Astrocyte (in vitro differentiated cells and primary cell): ENCODE measurements at regions not wholly inside any gene's neighbourhood (a gene's known extent, or its start where the extent isn't known, plus 50 kb on each side); places are given as distances from the start of the nearest gene placed in this dataset.

Source experiments
- DNase-seq: peaks from one replicate; pipeline ENCODE4 v3.0.0-alpha.2; 2010; ENCODE audit warnings: low read depth
- FAIRE-seq: peaks from 2 replicates; lab custom pipeline; 2011; peaks lifted over from hg19 to GRCh38; lab: Jason Lieb, UNC
- H2AFZ ChIP-seq: 2 replicates; pipeline ENCODE4 v1.6.0; 2012; ENCODE audit warnings: low read depth, low read length, inconsistent platforms
- H3K27ac ChIP-seq: 2 replicates; pipeline ENCODE4 v1.5.1; 2011; ENCODE audit warnings: low read depth, low read length, inconsistent platforms
- H3K27me3 ChIP-seq: 2 replicates; pipeline ENCODE4 v1.6.0; 2011; ENCODE audit warnings: low read length, inconsistent platforms; ENCODE audit not compliant: insufficient read depth
- H3K36me3 ChIP-seq: 2 replicates; pipeline ENCODE4 v1.5.1; 2011; ENCODE audit warnings: low read length, inconsistent platforms; ENCODE audit not compliant: insufficient read depth
- H3K4me1 ChIP-seq: 2 replicates; pipeline ENCODE4 v1.5.1; 2011; ENCODE audit warnings: low read length, inconsistent platforms; ENCODE audit not compliant: insufficient read depth
- H3K4me2 ChIP-seq: 2 replicates; pipeline ENCODE4 v1.6.0; 2012; ENCODE audit warnings: low read length, inconsistent platforms
- H3K4me3 ChIP-seq: 2 replicates; pipeline ENCODE4 v1.5.1; 2011; ENCODE audit warnings: low read depth, mild to moderate bottlenecking, low read length, inconsistent platforms; ENCODE audit not compliant: insufficient read depth
- H3K79me2 ChIP-seq: 2 replicates; pipeline ENCODE4 v1.6.0; 2012; ENCODE audit warnings: mild to moderate bottlenecking, low read length, inconsistent platforms; ENCODE audit not compliant: insufficient read depth
- H3K9ac ChIP-seq: 2 replicates; pipeline ENCODE4 v1.6.0; 2012; ENCODE audit warnings: mild to moderate bottlenecking, low read length, inconsistent platforms
- H3K9me3 ChIP-seq: 2 replicates; pipeline ENCODE4 v1.5.1; 2012; ENCODE audit warnings: low read depth, mild to moderate bottlenecking, low read length, inconsistent platforms; ENCODE audit not compliant: insufficient read depth
- H4K20me1 ChIP-seq: 2 replicates; pipeline ENCODE4 v1.6.0; 2012; ENCODE audit warnings: low read length, inconsistent platforms; ENCODE audit not compliant: insufficient read depth
- H3K27ac Mint-ChIP-seq: one replicate; pipeline ENCODE4 v1.8.0; 2021; ENCODE audit warnings: mild to moderate bottlenecking, mixed read lengths; ENCODE audit not compliant: unreplicated experiment
- H3K27me3 Mint-ChIP-seq: one replicate; pipeline ENCODE4 v1.8.0; 2021; ENCODE audit warnings: low read depth, mixed read lengths; ENCODE audit not compliant: unreplicated experiment
- H3K36me3 Mint-ChIP-seq: one replicate; pipeline ENCODE4 v1.8.0; 2021; ENCODE audit warnings: low read depth, mixed read lengths; ENCODE audit not compliant: unreplicated experiment
- H3K4me1 Mint-ChIP-seq: one replicate; pipeline ENCODE4 v1.8.0; 2021; ENCODE audit warnings: low read depth, mixed read lengths; ENCODE audit not compliant: unreplicated experiment
- H3K4me3 Mint-ChIP-seq: one replicate; pipeline ENCODE4 v1.8.0; 2021; ENCODE audit warnings: mild to moderate bottlenecking, moderate library complexity, mixed read lengths; ENCODE audit not compliant: unreplicated experiment
- H3K9me3 Mint-ChIP-seq: one replicate; pipeline ENCODE4 v1.8.0; 2021; ENCODE audit warnings: mild to moderate bottlenecking, mixed read lengths; ENCODE audit not compliant: unreplicated experiment
- CTCF ChIP-seq: IDR thresholded peaks from 2 replicates; pipeline ENCODE4 v1.5.1; 2011; ENCODE audit warnings: low read depth, mild to moderate bottlenecking, inconsistent platforms, low read length, moderate library complexity; ENCODE audit not compliant: insufficient read depth
- EZH2 ChIP-seq: IDR thresholded peaks from 2 replicates; pipeline ENCODE4 v1.6.1; 2012; ENCODE audit warnings: mild to moderate bottlenecking, low read length, inconsistent platforms; ENCODE audit not compliant: insufficient read depth

DNA sequence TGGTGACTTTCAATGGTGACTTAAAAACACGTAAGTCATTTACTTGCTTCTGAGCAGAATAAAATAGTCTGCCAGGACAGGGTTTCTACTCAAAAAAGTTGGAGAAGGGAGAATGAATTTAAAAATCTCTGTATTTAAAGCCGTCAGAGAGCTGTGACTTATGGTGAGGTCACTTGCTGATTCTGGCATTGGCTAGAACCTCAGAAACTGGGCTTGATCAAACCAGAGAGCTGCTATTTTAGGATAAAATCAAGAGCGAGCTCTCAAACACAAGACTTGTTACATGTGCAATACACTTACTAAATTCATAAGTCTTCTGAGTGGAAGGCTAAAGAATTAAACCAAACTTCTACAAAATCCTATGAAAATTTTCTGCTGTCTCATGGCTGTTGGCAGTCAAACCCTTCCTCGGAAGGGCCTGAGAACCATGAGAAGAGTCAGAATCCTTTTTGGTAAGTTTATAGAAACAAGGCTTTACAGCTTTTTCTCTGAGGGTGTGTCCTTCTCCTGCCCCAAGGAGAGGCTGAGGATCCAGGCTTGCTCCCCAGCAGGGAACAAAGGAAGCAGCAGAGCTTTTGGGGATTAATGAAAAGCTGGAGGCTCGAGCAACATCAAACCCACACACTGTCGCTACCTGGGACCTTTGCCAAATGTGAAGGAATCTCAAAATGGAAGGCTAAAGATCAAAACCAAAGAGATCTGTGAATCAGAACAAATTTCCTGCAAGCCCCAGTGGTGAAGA is 816.4 kb downstream of the SOCS6 start:
- H3K9me3 ChIP-seq = no peaks in the 10 kb centered on the region

DNA sequence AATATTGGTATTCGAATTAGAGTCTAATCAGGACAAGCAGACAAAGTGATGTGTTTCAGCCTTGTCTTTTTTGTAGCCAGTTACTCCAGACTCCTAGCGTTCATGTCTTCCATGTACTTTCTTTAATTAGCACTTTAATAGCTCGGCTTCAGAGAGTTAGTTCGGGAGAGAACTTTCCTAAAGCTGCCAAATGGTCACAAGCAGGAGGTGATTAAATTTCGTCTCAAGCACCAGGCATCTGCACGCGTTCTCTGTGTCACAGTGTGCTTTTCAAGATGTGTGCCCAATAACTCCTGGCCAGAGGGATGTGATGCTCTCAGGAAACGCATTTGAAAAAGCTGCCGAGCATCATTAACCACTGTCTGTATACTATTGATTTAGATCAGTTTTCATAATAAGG is 790.8 kb downstream of the SOCS6 start:
- H3K79me2 ChIP-seq = no peaks in the 10 kb centered on the region
- H4K20me1 ChIP-seq = no peaks in the 10 kb centered on the region
- Mint-ChIP-seq H3K36me3 (no peaks in the 10 kb centered on the region), H3K27me3 (no peaks in the 10 kb centered on the region), H3K9me3 (peaks cover 10% of the 10 kb centered on the region), H3K27ac (no peak overlapping the region), H3K4me3 (no peak overlapping the region), H3K4me1 (no peaks in the 10 kb centered on the region)
- no peaks in the 10 kb centered on the region for H3K9me3 ChIP-seq
- no peaks in the 10 kb centered on the region for H3K4me1 ChIP-seq
- no peaks in the 10 kb centered on the region for H3K36me3 ChIP-seq
- FAIRE-seq = no peak
- no peaks in the 10 kb centered on the region for H3K27me3 ChIP-seq
- no peak for TF ChIP-seq EZH2
- TF ChIP-seq CTCF = no peak
- no peak overlapping the region for H3K9ac ChIP-seq
- DNase-seq = no peak
- no peak overlapping the region for H2AFZ ChIP-seq
- H3K4me2 ChIP-seq = no peak overlapping the region
- no peak overlapping the region for H3K4me3 ChIP-seq
- H3K27ac ChIP-seq = no peak overlapping the region

More for the DNA sequence above, 816.4 kb downstream of the SOCS6 start:
- FAIRE-seq (no peak), DNase-seq (peak; percentile 62)
- no peaks in the 10 kb centered on the region for H3K36me3 ChIP-seq
- peak overlapping the region; percentile 32 for H3K4me3 ChIP-seq
- H3K4me1 ChIP-seq = peaks cover 8% of the 10 kb centered on the region
- Mint-ChIP-seq H3K27ac (no peak overlapping the region), H3K4me3 (no peak overlapping the region), H3K27me3 (no peaks in the 10 kb centered on the region), H3K9me3 (peaks cover 2% of the 10 kb centered on the region), H3K36me3 (no peaks in the 10 kb centered on the region), H3K4me1 (no peaks in the 10 kb centered on the region)
- H3K27me3 ChIP-seq = no peaks in the 10 kb centered on the region
- H3K79me2 ChIP-seq = no peaks in the 10 kb centered on the region
- H2AFZ ChIP-seq = peak overlapping the region; percentile 86
- TF ChIP-seq EZH2 (no peak), CTCF (no peak)
- H4K20me1 ChIP-seq = no peaks in the 10 kb centered on the region
- H3K27ac ChIP-seq = peak overlapping the region; percentile 80
- peak overlapping the region; percentile 83 for H3K4me2 ChIP-seq
- peak overlapping the region; percentile 78 for H3K9ac ChIP-seq

- Mint-ChIP-seq H3K4me3 (no peak overlapping the region), H3K9me3 (peaks cover 12% of the 10 kb centered on the region), H3K4me1 (no peaks in the 10 kb centered on the region), H3K27me3 (no peaks in the 10 kb centered on the region), H3K27ac (no peak overlapping the region), H3K36me3 (no peaks in the 10 kb centered on the region)
- H3K9ac ChIP-seq = no peak overlapping the region
- H3K9me3 ChIP-seq = no peaks in the 10 kb centered on the region
- no peaks in the 10 kb centered on the region for H3K79me2 ChIP-seq
- no peaks in the 10 kb centered on the region for H4K20me1 ChIP-seq
- DNase-seq (no peak), FAIRE-seq (no peak)
- no peaks in the 10 kb centered on the region for H3K4me1 ChIP-seq
- TF ChIP-seq CTCF (no peak), EZH2 (no peak)
- H3K4me2 ChIP-seq = no peak overlapping the region
- no peaks in the 10 kb centered on the region for H3K36me3 ChIP-seq
- H3K4me3 ChIP-seq = no peak overlapping the region
- no peak overlapping the region for H3K27ac ChIP-seq
- no peak overlapping the region for H2AFZ ChIP-seq
- H3K27me3 ChIP-seq = no peaks in the 10 kb centered on the region
Measured at GRCh38 chr18:71077451-71077850, 788.6 kb downstream of the SOCS6 start.
